Astrocyte of the cerebellum (primary cell): ENCODE measurements at regions not wholly inside any gene's neighbourhood (a gene's known extent, or its start where the extent isn't known, plus 50 kb on each side); places are given as distances from the start of the nearest gene placed in this dataset.

Source experiments
- DNase-seq: peaks from one replicate; pipeline ENCODE4 v3.0.0-alpha.2; 2011; ENCODE audit warnings: low read depth
- H3K4me3 ChIP-seq: 2 replicates; pipeline ENCODE4 v1.5.1; 2011; ENCODE audit warnings: mild to moderate bottlenecking, low read depth, low read length, moderate library complexity
- CTCF ChIP-seq: IDR thresholded peaks from 2 replicates; pipeline ENCODE4 v1.5.1; 2012; ENCODE audit warnings: low read length, low read depth, moderate library complexity, mild to moderate bottlenecking; ENCODE audit errors: missing control alignments
- in situ Hi-C: cut with HindIII; loops from 2 replicates; pipeline ENCODE4 v1.10.0; 2017; ENCODE audit warnings: low sequenced_read_pairs

DNA sequence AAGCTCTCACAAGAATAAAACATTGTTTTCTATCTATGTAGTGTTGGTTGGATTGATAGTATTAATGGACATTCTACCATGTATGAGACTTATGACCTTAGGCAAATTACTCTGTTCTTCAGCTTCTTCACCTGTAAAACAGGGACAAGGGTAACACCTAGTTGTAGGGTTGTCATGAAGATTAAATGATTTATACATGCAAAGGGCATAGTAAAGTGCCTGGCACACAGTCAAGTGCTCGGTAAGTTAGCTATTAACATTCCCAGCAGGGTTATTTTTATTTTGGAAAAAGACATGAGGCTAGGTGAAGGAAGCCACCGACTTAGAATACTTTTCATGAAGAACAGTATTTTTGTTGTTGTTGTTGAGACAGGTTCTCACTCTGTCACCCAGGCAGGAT lies 71.2 kb upstream of the PLXNC1 start:
- no peak for DNase-seq
- in situ Hi-C loops = loop anchor here (25.0 kb wide), 1 partner anchor 340 kb away; no protein-coding TSS in a partner anchor
- no peak for TF ChIP-seq CTCF
- no peak overlapping the region for H3K4me3 ChIP-seq

- no peak for TF ChIP-seq CTCF
- no peak overlapping the region for H3K4me3 ChIP-seq
- no peak for DNase-seq
- in situ Hi-C loops = loop anchor here (25.0 kb wide), 1 partner anchor 341 kb away; no protein-coding TSS in a partner anchor
These were observed 70.1 kb upstream of the PLXNC1 start for GRCh38 chr12:94078138-94078723.

- in situ Hi-C loops = loop anchor here (25.0 kb wide), 1 partner anchor 342 kb away; no protein-coding TSS in a partner anchor
- TF ChIP-seq CTCF = no peak
- no peak overlapping the region for H3K4me3 ChIP-seq
- no peak for DNase-seq
These were observed 69.5 kb upstream of the PLXNC1 start for GRCh38 chr12:94078736-94079509.

- no peak overlapping the region for H3K4me3 ChIP-seq
- no peak for DNase-seq
- TF ChIP-seq CTCF = no peak
- in situ Hi-C loops = loop anchor here (25.0 kb wide), 1 partner anchor 342 kb away; no protein-coding TSS in a partner anchor
These were observed 68.6 kb upstream of the PLXNC1 start for GRCh38 chr12:94079566-94080340.

DNA sequence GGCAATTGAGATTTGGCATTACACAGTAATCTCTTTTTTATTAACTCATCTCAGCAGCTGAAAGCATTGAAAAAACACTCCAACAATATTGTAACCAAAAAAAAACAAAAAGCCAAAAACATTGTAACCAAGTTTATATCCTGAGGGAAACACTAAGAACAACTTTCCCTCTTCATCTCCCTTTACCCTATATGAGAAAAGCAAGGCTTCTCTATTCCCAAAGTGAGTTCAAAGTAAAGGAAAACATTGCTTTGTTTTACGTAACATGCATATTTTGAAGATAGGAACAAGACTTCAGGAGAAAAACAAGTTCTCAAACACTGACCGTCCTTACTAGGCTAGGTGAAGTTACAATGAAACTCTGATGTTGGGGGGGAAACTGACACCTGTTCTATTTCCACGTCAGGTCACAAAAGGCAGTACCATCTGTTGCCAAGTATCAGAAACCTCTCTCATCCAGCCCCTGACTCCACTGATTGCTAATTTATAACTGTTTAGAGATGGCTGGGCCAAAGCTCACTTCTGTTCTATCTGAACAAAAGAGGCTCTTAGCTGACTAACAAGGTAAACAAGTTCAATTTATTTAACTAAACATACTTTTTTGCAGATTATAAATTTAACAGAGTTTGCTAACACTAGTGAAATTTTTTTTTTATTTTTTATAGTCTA lies 67.9 kb upstream of the PLXNC1 start:
- in situ Hi-C loops = loop anchor here (25.0 kb wide), 1 partner anchor 343 kb away; no protein-coding TSS in a partner anchor
- H3K4me3 ChIP-seq = no peak overlapping the region
- no peak for TF ChIP-seq CTCF
- DNase-seq = no peak

DNA sequence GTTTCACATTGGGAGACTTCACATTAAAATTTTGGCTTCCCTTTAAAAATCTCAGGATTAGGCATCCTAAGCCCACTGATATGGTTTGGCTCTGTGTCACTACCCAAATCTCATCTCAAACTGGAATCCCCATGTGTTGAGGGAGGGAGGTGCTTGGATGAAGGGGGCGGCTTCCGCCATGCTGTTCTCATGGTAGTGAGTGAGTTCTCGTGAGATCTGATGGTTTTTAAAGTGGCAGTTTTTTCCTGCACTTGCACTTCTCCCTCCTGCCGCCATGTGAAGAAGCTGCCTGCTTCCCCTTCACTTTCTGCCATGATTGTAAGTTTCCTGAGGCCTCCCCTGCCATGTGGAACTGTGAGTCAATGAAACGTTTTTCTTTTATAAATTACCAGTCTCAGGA lies 65.7 kb upstream of the PLXNC1 start:
- in situ Hi-C loops = loop anchor here (25.0 kb wide), 1 partner anchor 345 kb away; no protein-coding TSS in a partner anchor
- no peak for DNase-seq
- H3K4me3 ChIP-seq = no peak overlapping the region
- TF ChIP-seq CTCF = no peak
